NB4 (cell line): ENCODE measurements at regions not wholly inside any gene's neighbourhood (a gene's known extent, or its start where the extent isn't known, plus 50 kb on each side); places are given as distances from the start of the nearest gene placed in this dataset.

ENCODE experiments used
- MYC ChIP-seq: IDR thresholded peaks from 2 replicates; pipeline ENCODE4 v1.6.1; 2011; ENCODE audit warnings: low read depth, low read length
- TF ChIP-seq, protein P1 (sequence below): IDR thresholded peaks from one replicate; pipeline ENCODE4 v1.5.1; 2012; ENCODE audit warnings: low read depth, low read length

DNA sequence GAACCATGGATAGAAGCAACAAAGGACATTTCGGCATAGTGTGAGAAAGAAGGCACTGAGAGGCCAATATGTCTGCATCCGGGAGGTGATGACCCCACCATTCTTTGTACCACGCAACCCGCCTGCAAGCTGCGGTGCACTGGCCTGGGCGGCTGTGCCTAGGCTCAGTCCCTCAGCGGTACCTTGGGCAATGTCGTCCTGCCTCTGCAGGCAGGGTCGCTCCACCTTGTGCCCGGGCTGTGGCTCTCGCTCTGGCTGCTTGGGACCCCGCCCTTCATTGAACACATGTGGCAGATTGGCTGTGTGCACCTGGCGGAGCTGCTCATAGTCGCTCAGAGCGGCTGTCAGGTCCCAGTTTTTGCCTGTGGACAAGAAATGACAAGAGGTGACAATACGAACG is 243.2 kb downstream of the KLF13 start:
- TF ChIP-seq, protein P1, sequence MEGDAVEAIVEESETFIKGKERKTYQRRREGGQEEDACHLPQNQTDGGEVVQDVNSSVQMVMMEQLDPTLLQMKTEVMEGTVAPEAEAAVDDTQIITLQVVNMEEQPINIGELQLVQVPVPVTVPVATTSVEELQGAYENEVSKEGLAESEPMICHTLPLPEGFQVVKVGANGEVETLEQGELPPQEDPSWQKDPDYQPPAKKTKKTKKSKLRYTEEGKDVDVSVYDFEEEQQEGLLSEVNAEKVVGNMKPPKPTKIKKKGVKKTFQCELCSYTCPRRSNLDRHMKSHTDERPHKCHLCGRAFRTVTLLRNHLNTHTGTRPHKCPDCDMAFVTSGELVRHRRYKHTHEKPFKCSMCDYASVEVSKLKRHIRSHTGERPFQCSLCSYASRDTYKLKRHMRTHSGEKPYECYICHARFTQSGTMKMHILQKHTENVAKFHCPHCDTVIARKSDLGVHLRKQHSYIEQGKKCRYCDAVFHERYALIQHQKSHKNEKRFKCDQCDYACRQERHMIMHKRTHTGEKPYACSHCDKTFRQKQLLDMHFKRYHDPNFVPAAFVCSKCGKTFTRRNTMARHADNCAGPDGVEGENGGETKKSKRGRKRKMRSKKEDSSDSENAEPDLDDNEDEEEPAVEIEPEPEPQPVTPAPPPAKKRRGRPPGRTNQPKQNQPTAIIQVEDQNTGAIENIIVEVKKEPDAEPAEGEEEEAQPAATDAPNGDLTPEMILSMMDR = no peak
- no peak for TF ChIP-seq MYC
